Breast epithelium (tissue), 4 donors: ENCODE measurements at regions not wholly inside any gene's neighbourhood (a gene's known extent, or its start where the extent isn't known, plus 50 kb on each side); places are given as distances from the start of the nearest gene placed in this dataset.

Source experiments
- DNase-seq, 2 donors: peaks; one replicate each; pipeline ENCODE4 v3.0.0-alpha.2; 2019; ENCODE audit warnings: low spot score in 2 of 2
- H3K27ac ChIP-seq, 2 donors: fragments of 200-600 bp; sonication (generic) in 1 of 2; one replicate each; pipeline ENCODE4 v1.5.1; 2016 to 2019; ENCODE audit warnings: mild to moderate bottlenecking in 1 of 2
- H3K27me3 ChIP-seq, 2 donors: fragments of 200-600 bp; sonication (generic) in 1 of 2; one replicate each; pipeline versions ENCODE4 v1.5.1 to v1.6.0; 2017 to 2019; ENCODE audit warnings: control low read depth in 1 of 2, mild to moderate bottlenecking in 1 of 2
- H3K36me3 ChIP-seq: fragments of 200-600 bp; one replicate; pipeline ENCODE4 v1.5.1; 2019
- H3K4me1 ChIP-seq, 2 donors: fragments of 200-600 bp; sonication (generic); one replicate each; pipeline ENCODE4 v1.5.1; 2016 to 2019; ENCODE audit warnings: control low read depth in 1 of 2
- H3K4me3 ChIP-seq, 3 donors: fragments of 200-600 bp; sonication (generic); 1 replicate in 2 of 3; 2 replicates in 1 of 3; pipeline ENCODE4 v1.5.1; 2016 to 2019; ENCODE audit warnings: mild to moderate bottlenecking in 3 of 3, moderate library complexity in 2 of 3
- H3K9me3 ChIP-seq, 2 donors: fragments of 200-600 bp; sonication (generic) in 1 of 2; one replicate each; pipeline ENCODE4 v1.5.1; 2016 to 2019; ENCODE audit warnings: control low read depth in 1 of 2
- POLR2A ChIP-seq: fragments of 450-650 bp; IDR thresholded peaks from one replicate; pipeline ENCODE4 v1.6.1; 2016; ENCODE audit warnings: antibody characterized with exemption, mild to moderate bottlenecking, moderate library complexity
- POLR2AphosphoS5 ChIP-seq, 3 donors: sonication (generic); formaldehyde crosslinking; IDR thresholded peaks; one replicate each; pipeline ENCODE4 v1.6.1; 2017; ENCODE audit warnings: antibody characterized with exemption in 3 of 3
- intact Hi-C: fragments of 100-400 bp; cut with DNase I; formaldehyde crosslinking; loops from one replicate; pipeline ENCODE4 v1.15.1; 2023; ENCODE audit warnings: low total_unique reads
- TF ChIP-seq, protein P1 (sequence below), 3 donors: fragments of 450-650 bp; IDR thresholded peaks; one replicate each; pipeline ENCODE4 v1.5.1; 2016 to 2017; ENCODE audit warnings: antibody characterized with exemption in 3 of 3, mild to moderate bottlenecking in 3 of 3, moderate library complexity in 3 of 3

DNA sequence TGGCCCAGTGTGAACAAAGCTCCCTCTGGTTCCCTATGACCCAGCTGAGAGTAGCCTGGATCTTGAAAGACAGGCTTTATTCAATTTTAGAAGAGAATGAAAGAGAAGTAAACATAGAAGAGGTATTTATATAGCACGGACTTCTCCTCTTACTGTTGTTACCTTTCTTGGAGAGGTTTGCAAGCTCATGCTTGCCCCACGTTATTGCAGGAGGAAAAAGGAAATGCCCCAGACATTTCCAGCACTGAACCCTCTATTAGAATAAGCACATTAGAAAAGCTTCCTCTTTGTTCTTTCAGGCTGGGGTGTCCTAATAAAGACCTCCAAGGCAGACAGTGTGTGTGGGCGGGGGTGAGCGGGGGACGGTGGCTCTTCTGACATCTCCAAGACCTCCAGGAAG lies 98.7 kb upstream of the AGBL1 start:
- Histone ChIP-seq H3K27ac (no peak overlapping the region), H3K9me3 (peaks cover 0 to 8% of the 10 kb centered on the region in 2 donors), H3K4me3 (no peak overlapping the region), H3K27me3 (peaks cover 2 to 6% of the 10 kb centered on the region in 2 donors), H3K36me3 (no peaks in the 10 kb centered on the region), H3K4me1 (no peaks in the 10 kb centered on the region)
- TF ChIP-seq POLR2AphosphoS5 (IDR thresholded peaks at IDR 0.05): no peak
- no peak for TF ChIP-seq POLR2A
- TF ChIP-seq, protein P1, sequence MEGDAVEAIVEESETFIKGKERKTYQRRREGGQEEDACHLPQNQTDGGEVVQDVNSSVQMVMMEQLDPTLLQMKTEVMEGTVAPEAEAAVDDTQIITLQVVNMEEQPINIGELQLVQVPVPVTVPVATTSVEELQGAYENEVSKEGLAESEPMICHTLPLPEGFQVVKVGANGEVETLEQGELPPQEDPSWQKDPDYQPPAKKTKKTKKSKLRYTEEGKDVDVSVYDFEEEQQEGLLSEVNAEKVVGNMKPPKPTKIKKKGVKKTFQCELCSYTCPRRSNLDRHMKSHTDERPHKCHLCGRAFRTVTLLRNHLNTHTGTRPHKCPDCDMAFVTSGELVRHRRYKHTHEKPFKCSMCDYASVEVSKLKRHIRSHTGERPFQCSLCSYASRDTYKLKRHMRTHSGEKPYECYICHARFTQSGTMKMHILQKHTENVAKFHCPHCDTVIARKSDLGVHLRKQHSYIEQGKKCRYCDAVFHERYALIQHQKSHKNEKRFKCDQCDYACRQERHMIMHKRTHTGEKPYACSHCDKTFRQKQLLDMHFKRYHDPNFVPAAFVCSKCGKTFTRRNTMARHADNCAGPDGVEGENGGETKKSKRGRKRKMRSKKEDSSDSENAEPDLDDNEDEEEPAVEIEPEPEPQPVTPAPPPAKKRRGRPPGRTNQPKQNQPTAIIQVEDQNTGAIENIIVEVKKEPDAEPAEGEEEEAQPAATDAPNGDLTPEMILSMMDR (IDR thresholded peaks at IDR 0.05): no peak
- DNase-seq: no peak
- intact Hi-C loops: no loop called here

GRCh38 chr15:85984241-85984640 lies 95.4 kb upstream of the AGBL1 start:
- no peak for DNase-seq
- Histone ChIP-seq H3K4me1 (no peaks in the 10 kb centered on the region), H3K27me3 (no peaks in the 10 kb centered on the region), H3K36me3 (no peaks in the 10 kb centered on the region), H3K4me3 (no peak overlapping the region), H3K27ac (no peak overlapping the region), H3K9me3 (no peaks in the 10 kb centered on the region)
- TF ChIP-seq POLR2AphosphoS5 (IDR thresholded peaks at IDR 0.05): no peak
- no peak for TF ChIP-seq POLR2A
- TF ChIP-seq, protein P1 (IDR thresholded peaks at IDR 0.05): no peak
- intact Hi-C loops: no loop called here

DNA sequence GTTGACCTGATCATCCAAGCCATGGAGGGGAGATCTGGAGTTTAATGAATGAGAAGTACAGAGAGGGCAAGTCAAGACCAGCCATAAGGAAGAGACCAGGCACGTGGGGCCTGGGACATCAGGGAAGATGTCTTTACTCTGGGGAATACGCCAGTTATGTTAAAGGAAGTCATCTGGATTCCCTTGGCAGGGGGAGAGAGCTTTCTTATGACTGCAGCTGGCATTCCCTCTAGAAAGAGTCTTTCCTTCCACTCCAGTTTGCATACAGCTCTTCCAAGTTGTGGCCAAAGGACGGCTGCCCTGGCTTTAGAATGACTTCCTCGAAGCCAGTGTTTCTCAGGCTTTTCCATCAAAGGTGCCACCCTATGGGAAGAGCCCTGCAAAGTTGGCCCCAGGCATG lies 93.6 kb upstream of the AGBL1 start:
- intact Hi-C loops: no loop called here
- Histone ChIP-seq H3K27ac (no peak overlapping the region), H3K4me1 (no peaks in the 10 kb centered on the region), H3K4me3 (no peak overlapping the region), H3K9me3 (no peaks in the 10 kb centered on the region), H3K27me3 (no peaks in the 10 kb centered on the region), H3K36me3 (no peaks in the 10 kb centered on the region)
- TF ChIP-seq POLR2A (no peak), POLR2AphosphoS5 (IDR thresholded peaks at IDR 0.05) (no peak)
- TF ChIP-seq, protein P1 (IDR thresholded peaks at IDR 0.05): no peak
- no peak for DNase-seq

DNA sequence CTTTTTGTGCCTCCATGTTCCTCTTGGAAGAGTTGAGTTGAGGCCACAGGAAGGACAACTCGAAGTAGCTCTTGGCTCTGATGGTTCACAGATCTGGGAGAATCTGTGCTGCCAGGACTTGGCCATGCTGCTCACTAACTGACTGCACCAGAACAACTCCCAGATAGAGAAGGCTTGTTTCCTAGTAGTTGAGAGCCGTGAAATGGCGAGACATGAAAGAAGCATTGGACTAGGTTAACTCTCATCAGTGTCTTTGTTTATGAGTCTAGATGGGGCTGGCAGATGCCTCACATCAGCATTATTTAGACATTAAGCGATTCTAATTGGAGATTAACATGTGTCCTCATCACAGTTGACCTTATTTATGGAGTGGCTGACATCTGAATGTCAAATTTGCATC lies 92.9 kb upstream of the AGBL1 start:
- no peaks in the 10 kb centered on the region for H3K36me3 ChIP-seq
- no peak overlapping the region for H3K4me3 ChIP-seq
- H3K27ac ChIP-seq: no peak overlapping the region
- TF ChIP-seq POLR2AphosphoS5 (IDR thresholded peaks at IDR 0.05): no peak
- TF ChIP-seq, protein P1 (IDR thresholded peaks at IDR 0.05): no peak
- TF ChIP-seq POLR2A: no peak
- no peaks in the 10 kb centered on the region for H3K27me3 ChIP-seq
- H3K4me1 ChIP-seq: no peaks in the 10 kb centered on the region
- H3K9me3 ChIP-seq: no peaks in the 10 kb centered on the region
- no peak for DNase-seq
- intact Hi-C loops: no loop called here

DNA sequence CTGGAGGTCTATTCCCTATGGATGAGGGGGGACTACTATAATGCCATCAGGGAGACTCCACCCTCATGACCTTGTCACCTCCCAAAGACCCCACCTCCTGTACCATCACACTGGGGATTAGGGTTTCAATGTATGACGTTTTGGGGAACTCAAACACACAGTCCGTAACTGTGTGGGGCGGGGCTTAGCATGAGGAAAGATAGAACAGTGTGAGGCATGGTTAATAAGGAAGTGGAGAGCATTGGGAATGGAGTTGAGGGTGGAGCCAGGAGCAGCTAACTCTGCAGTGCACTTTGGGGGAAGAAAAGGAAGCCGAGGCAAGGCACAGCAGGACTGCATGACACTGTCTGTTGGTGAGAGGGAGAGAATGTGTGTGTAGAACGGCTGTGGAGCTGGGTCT lies 90.9 kb upstream of the AGBL1 start:
- no peak for TF ChIP-seq POLR2AphosphoS5 (IDR thresholded peaks at IDR 0.05)
- TF ChIP-seq, protein P1 (IDR thresholded peaks at IDR 0.05): no peak
- Histone ChIP-seq H3K27ac (no peak overlapping the region), H3K9me3 (no peaks in the 10 kb centered on the region), H3K4me3 (no peak overlapping the region), H3K36me3 (no peaks in the 10 kb centered on the region), H3K27me3 (no peaks in the 10 kb centered on the region), H3K4me1 (no peaks in the 10 kb centered on the region)
- intact Hi-C loops: no loop called here
- no peak for DNase-seq
